BLaER1 treated with 17β-estradiol and CSF1 and Interleukin-3, amounts not matched to agents 10 nM and 100 nM (cell line): ENCODE measurements at regions not wholly inside any gene's neighbourhood (a gene's known extent, or its start where the extent isn't known, plus 50 kb on each side); places are given as distances from the start of the nearest gene placed in this dataset.

Source experiments
- H3K27ac ChIP-seq, 11 experiments: shearing (Covaris generic); formaldehyde crosslinking; 2 replicates each; pipeline ENCODE4 v1.8.1; 2022
- H3K27me3 ChIP-seq, 11 experiments: shearing (Covaris generic); formaldehyde crosslinking; 2 replicates each; pipeline ENCODE4 v1.8.1; 2022
- H3K36me3 ChIP-seq, 11 experiments: shearing (Covaris generic); formaldehyde crosslinking; 2 replicates each; pipeline ENCODE4 v1.8.1; 2022
- H3K4me1 ChIP-seq, 10 experiments: shearing (Covaris generic); formaldehyde crosslinking; 2 replicates each; pipeline ENCODE4 v1.8.1; 2022
- H3K4me2 ChIP-seq, 11 experiments: shearing (Covaris generic); formaldehyde crosslinking; 2 replicates each; pipeline ENCODE4 v1.8.1; 2022
- H3K4me3 ChIP-seq, 10 experiments: shearing (Covaris generic); formaldehyde crosslinking; 2 replicates each; pipeline ENCODE4 v1.8.1; 2022
- H3K9ac ChIP-seq, 11 experiments: shearing (Covaris generic); formaldehyde crosslinking; 2 replicates each; pipeline ENCODE4 v1.8.1; 2022
- H3K9me3 ChIP-seq, 11 experiments: shearing (Covaris generic); formaldehyde crosslinking; replicated peaks in 1 of 11; 2 replicates each; pipeline ENCODE4 v1.8.1; 2022
- H4K20me1 ChIP-seq, 11 experiments: shearing (Covaris generic); formaldehyde crosslinking; 2 replicates each; pipeline ENCODE4 v1.8.1; 2022
- Cebpa-rat ChIP-seq, 11 experiments: shearing (Covaris generic); IDR thresholded peaks; 2 replicates each; pipeline ENCODE4 v1.8.1; 2022

DNA sequence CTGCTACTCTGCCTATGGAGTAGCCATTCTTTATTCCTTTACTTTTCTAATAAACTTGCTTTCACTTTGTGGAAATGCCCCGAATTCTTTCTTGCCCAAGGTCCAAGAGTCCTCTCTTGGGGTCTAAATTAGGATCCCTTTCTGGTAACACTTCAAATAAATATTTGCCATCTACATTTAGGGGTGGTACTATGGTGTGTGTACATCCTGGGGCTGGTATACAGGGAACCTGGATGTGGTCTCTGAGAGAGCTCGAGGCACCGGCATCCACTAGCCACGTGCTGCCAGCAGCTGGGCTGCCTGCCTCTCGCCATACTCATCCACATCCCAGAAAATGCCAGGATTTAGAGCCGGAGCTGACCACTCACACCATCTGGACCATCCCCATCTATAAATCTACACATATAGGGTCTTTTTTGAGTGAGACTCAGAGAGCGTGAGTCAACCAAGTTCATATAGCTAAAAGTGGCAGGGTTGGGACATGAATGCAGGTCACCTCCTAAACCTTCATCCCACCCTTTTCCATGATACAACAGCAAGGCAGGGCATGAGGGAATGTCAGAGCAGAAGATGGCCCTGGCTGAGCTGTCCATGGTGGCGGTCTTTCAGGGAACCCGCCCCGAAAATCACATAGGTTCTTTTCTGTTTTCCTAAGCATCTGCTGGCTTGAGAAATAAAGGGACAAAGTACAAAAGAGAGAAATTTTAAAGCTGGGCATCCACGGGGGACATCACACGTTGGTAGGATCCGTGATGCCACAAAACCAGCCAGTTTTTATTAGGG, 76.6 kb upstream of the F3 start:
- peaks cover 10 to 26% (median 16%) of the 10 kb centered on the region in 11 experiments; a peak in 21 of 22 replicates for H3K9me3 ChIP-seq
- H3K36me3 ChIP-seq: no peaks in the 10 kb centered on the region
- no peak for TF ChIP-seq Cebpa-rat (IDR thresholded peaks at IDR 0.05)
- H3K27ac ChIP-seq: no peak overlapping the region
- no peak overlapping the region for H3K9ac ChIP-seq
- H3K27me3 ChIP-seq: no peaks in the 10 kb centered on the region
- H3K4me3 ChIP-seq: no peak overlapping the region
- H4K20me1 ChIP-seq: no peaks in the 10 kb centered on the region
- H3K4me1 ChIP-seq: peaks cover 0 to 16% (median 7%) of the 10 kb centered on the region in 10 experiments; a peak in 12 of 20 replicates
- H3K4me2 ChIP-seq: no peak overlapping the region

- Histone ChIP-seq H4K20me1 (no peaks in the 10 kb centered on the region), H3K4me2 (no peak overlapping the region), H3K4me3 (no peak overlapping the region), H3K27me3 (no peaks in the 10 kb centered on the region), H3K4me1 (peaks cover 0 to 16% (median 7%) of the 10 kb centered on the region in 10 experiments; a peak in 12 of 20 replicates), H3K36me3 (no peaks in the 10 kb centered on the region), H3K9ac (no peak overlapping the region), H3K9me3 (peaks cover 10 to 26% (median 16%) of the 10 kb centered on the region in 11 experiments; a peak in 21 of 22 replicates), H3K27ac (no peak overlapping the region)
- no peak for TF ChIP-seq Cebpa-rat (IDR thresholded peaks at IDR 0.05)
Measured at GRCh38 chr1:94617134-94617805, 75.7 kb upstream of the F3 start.

GRCh38 chr1:94616506-94616905, 74.9 kb upstream of the F3 start:
- no peak overlapping the region for H3K4me3 ChIP-seq
- H3K4me1 ChIP-seq: peaks cover 0 to 16% (median 7%) of the 10 kb centered on the region in 10 experiments; a peak in 12 of 20 replicates
- no peak overlapping the region for H3K27ac ChIP-seq
- no peaks in the 10 kb centered on the region for H3K36me3 ChIP-seq
- no peak overlapping the region for H3K4me2 ChIP-seq
- TF ChIP-seq Cebpa-rat (IDR thresholded peaks at IDR 0.05): no peak
- H3K27me3 ChIP-seq: no peaks in the 10 kb centered on the region
- no peak overlapping the region for H3K9ac ChIP-seq
- H4K20me1 ChIP-seq: no peaks in the 10 kb centered on the region
- H3K9me3 ChIP-seq: peaks cover 10 to 26% (median 16%) of the 10 kb centered on the region in 11 experiments; a peak in 21 of 22 replicates

- no peaks in the 10 kb centered on the region for H3K36me3 ChIP-seq
- no peak for TF ChIP-seq Cebpa-rat (IDR thresholded peaks at IDR 0.05)
- H4K20me1 ChIP-seq: no peaks in the 10 kb centered on the region
- H3K27me3 ChIP-seq: no peaks in the 10 kb centered on the region
- H3K9me3 ChIP-seq: peaks cover 10 to 26% (median 14%) of the 10 kb centered on the region in 11 experiments; a peak in 21 of 22 replicates
- H3K4me1 ChIP-seq: peaks cover 0 to 16% (median 7%) of the 10 kb centered on the region in 10 experiments; a peak in 12 of 20 replicates
- H3K9ac ChIP-seq: no peak overlapping the region
- H3K4me3 ChIP-seq: no peak overlapping the region
- peak overlapping the region in 6 of 11 experiments; percentile 6 to 71 (median 48); a peak in 10 of 22 replicates for H3K4me2 ChIP-seq
- no peak overlapping the region for H3K27ac ChIP-seq
Measured at GRCh38 chr1:94614996-94615395, 73.4 kb upstream of the F3 start.

DNA sequence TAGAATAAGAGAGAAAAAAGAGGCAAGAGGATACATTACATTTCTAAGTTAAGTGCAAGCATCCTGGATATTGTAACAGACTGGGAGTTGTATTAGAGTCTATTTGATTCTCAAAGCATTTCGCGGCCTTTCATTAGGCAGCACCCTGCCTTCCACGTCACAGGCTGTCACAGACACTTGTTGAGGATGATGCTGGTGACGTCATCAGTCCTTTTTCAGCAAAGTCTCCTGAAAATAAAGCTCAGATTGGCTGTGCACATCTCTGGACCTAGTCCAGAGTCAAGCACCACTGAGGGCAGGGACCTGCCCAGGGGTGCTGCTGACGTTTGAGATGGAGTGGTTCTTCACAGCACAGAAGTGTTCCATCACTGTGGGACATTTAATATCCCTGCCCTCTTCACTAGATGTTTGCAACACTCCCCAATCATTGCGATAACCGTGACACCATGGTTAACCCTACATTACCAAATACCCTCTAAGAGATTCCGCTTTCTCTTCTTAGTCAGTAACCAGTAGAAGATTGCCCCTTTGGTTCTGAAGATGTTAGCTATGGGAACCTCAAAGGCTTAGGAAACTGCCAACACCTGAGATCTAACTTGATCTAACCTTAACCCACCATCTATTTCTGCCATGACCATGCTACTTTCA, 72.7 kb upstream of the F3 start:
- TF ChIP-seq Cebpa-rat (IDR thresholded peaks at IDR 0.05): no peak
- Histone ChIP-seq H4K20me1 (no peaks in the 10 kb centered on the region), H3K27me3 (no peaks in the 10 kb centered on the region), H3K9ac (no peak overlapping the region), H3K4me3 (no peak overlapping the region), H3K9me3 (peaks cover 10 to 21% (median 14%) of the 10 kb centered on the region in 11 experiments; a peak in 21 of 22 replicates), H3K4me2 (peak overlapping the region in 5 of 11 experiments; percentile 37 to 71 (median 57); a peak in 9 of 22 replicates), H3K36me3 (no peaks in the 10 kb centered on the region), H3K27ac (no peak overlapping the region), H3K4me1 (peaks cover 0 to 16% (median 7%) of the 10 kb centered on the region in 10 experiments; a peak in 12 of 20 replicates)

DNA sequence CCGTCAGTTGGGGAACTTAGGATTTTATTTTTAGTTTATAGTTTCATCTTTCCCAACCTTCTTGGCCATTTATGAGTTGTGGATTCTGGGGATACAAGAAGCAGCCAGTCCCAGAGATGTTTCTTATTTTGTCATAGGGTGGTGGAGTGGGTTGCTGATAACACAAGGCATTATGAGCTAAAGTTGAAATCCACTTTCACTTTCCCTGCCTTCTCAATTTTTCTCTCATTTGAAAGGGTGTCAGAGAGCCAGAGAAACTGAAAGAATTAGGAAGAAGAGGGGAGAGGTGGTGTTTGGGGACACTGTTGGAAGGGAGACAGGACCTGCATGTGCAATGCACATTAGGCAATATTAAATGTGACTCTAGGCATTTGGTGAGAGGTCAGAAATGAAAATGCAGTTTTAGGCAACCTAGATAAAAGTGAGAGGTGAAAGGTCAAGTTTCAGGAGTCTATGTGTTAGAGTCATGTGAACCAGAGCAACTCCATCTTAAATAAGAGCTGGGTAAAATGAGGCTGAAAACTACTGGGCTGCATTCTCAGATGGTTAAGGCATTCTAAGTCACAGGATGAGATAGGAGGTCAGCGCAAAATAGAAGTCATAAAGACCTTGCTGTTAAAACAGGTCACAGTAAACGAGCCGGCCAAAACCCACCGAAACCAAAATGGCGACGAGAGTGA, 71.1 kb upstream of the F3 start:
- no peak overlapping the region for H3K4me3 ChIP-seq
- peaks cover 0 to 5% (median under 1%) of the 10 kb centered on the region in 11 experiments; a peak in 11 of 22 replicates for H3K9me3 ChIP-seq
- H3K36me3 ChIP-seq: no peaks in the 10 kb centered on the region
- no peaks in the 10 kb centered on the region for H4K20me1 ChIP-seq
- H3K4me1 ChIP-seq: peaks cover 0 to 16% (median 7%) of the 10 kb centered on the region in 10 experiments; a peak in 12 of 20 replicates
- H3K9ac ChIP-seq: no peak overlapping the region
- no peaks in the 10 kb centered on the region for H3K27me3 ChIP-seq
- no peak for TF ChIP-seq Cebpa-rat (IDR thresholded peaks at IDR 0.05)
- no peak overlapping the region for H3K4me2 ChIP-seq
- no peak overlapping the region for H3K27ac ChIP-seq

DNA sequence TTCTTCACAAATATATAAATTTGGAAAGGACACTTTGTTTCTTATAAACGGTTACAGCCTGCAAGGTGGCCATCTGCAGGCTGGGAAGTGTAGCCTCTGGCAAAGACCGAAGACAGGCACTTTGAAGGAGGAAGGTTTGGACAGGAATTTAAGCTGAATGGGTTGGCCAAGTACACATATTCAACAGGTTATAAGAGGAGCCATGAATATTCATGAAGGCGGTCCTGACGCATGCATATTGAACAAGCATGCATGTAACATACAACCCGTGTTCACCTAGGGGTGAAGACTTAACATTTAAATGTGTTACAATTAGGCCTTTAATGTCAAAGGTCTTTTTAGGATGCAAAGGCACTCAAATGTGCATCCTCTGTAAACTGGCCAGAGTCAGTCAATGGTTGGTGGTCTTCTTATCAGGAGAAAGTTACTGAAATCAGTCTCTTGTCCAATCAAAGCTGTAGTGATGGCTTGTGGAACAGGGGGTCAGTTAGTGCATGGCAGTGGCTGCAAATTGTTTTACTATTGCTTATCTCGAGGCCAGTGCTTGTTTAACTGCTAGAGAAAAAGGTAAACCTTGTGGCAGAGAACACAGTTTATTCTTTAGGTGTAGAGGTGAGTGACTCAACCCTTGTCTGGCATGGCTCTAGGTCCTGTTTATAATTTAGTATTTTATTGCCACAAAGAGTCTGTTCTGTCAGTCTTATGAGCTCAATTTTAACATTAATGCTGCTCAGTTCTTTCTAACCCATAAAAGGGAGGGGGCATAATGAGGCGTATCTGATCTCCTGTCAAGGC, 70.3 kb upstream of the F3 start:
- no peak overlapping the region for H3K27ac ChIP-seq
- no peak overlapping the region for H3K4me3 ChIP-seq
- H3K36me3 ChIP-seq: no peaks in the 10 kb centered on the region
- H3K9me3 ChIP-seq: no peaks in the 10 kb centered on the region
- H3K9ac ChIP-seq: no peak overlapping the region
- peaks cover 0 to 16% (median 7%) of the 10 kb centered on the region in 10 experiments; a peak in 12 of 20 replicates for H3K4me1 ChIP-seq
- H3K27me3 ChIP-seq: no peaks in the 10 kb centered on the region
- TF ChIP-seq Cebpa-rat (IDR thresholded peaks at IDR 0.05): no peak
- no peaks in the 10 kb centered on the region for H4K20me1 ChIP-seq
- H3K4me2 ChIP-seq: no peak overlapping the region

GRCh38 chr1:94609619-94610018, 68.1 kb upstream of the F3 start:
- no peak overlapping the region for H3K4me3 ChIP-seq
- H3K27me3 ChIP-seq: no peaks in the 10 kb centered on the region
- no peak for TF ChIP-seq Cebpa-rat (IDR thresholded peaks at IDR 0.05)
- no peak overlapping the region for H3K4me2 ChIP-seq
- H3K9ac ChIP-seq: no peak overlapping the region
- no peak overlapping the region for H3K27ac ChIP-seq
- no peaks in the 10 kb centered on the region for H4K20me1 ChIP-seq
- no peaks in the 10 kb centered on the region for H3K36me3 ChIP-seq
- H3K9me3 ChIP-seq: no peaks in the 10 kb centered on the region
- peaks cover 0 to 8% (median under 1%) of the 10 kb centered on the region in 10 experiments; a peak in 10 of 20 replicates for H3K4me1 ChIP-seq
